ENCODE measurements at regions not wholly inside any gene's neighbourhood (a gene's known extent, or its start where the extent isn't known, plus 50 kb on each side); places are given as distances from the start of the nearest gene placed in this dataset.

GRCh38 chr21:23496729-23497128 lies 2110.6 kb downstream of the MRPL39 start:
- no peaks in the 10 kb centered on the region for H3K27me3 ChIP-seq (ENCODE audit: insufficient read depth in 3 of 3, low read length in 2 of 3)
- H3K4me3 ChIP-seq, result no peak overlapping the region
- ATAC-seq (no peak), DNase-seq (no peak)
- no peaks in the 10 kb centered on the region for H3K4me1 ChIP-seq
- H3K36me3 ChIP-seq (ENCODE audit: insufficient read depth in 1 of 2, low read depth in 1 of 2), result no peaks in the 10 kb centered on the region
- no peak for TF ChIP-seq CTCF (IDR thresholded peaks at IDR 0.05)
- no peaks in the 10 kb centered on the region for H3K9me3 ChIP-seq
- WGBS, 3 donors, result 72 to 83% (median 72%) methylated on average over 1 of the region's 1 CpG
- no peak overlapping the region for H3K27ac ChIP-seq
- intact Hi-C loops (cut with DNase I), result no loop called here

- TF ChIP-seq CTCF (IDR thresholded peaks at IDR 0.05), result no peak
- intact Hi-C loops (cut with DNase I), result no loop called here
- no peak for ATAC-seq
- 79 to 93% (median 89%) methylated on average over 2 of the region's 2 CpGs for WGBS, 3 donors
- H3K4me1 ChIP-seq, result no peaks in the 10 kb centered on the region
- H3K27me3 ChIP-seq (ENCODE audit: insufficient read depth in 3 of 3, low read length in 2 of 3), result no peaks in the 10 kb centered on the region
- no peak overlapping the region for H3K4me3 ChIP-seq
- H3K9me3 ChIP-seq, result no peaks in the 10 kb centered on the region
- H3K36me3 ChIP-seq (ENCODE audit: insufficient read depth in 1 of 2, low read depth in 1 of 2), result no peaks in the 10 kb centered on the region
- no peak for DNase-seq
- H3K27ac ChIP-seq, result no peak overlapping the region
These were observed 2119.0 kb downstream of the MRPL39 start for GRCh38 chr21:23488245-23488644.

GRCh38 chr21:23480591-23481270 lies 2126.6 kb downstream of the MRPL39 start:
- intact Hi-C loops (cut with DNase I), result no loop called here
- no peak for TF ChIP-seq CTCF (IDR thresholded peaks at IDR 0.05)
- Histone ChIP-seq H3K27me3 (ENCODE audit: insufficient read depth in 3 of 3, low read length in 2 of 3) (no peaks in the 10 kb centered on the region), H3K36me3 (ENCODE audit: insufficient read depth in 1 of 2, low read depth in 1 of 2) (no peaks in the 10 kb centered on the region), H3K4me3 (no peak overlapping the region), H3K27ac (no peak overlapping the region), H3K4me1 (no peaks in the 10 kb centered on the region), H3K9me3 (no peaks in the 10 kb centered on the region)
- DNase-seq, result no peak
- ATAC-seq, result no peak
- WGBS, 3 donors, result 90 to 95% (median 94%) methylated on average over 1 of the region's 1 CpG

GRCh38 chr21:23478381-23478780 lies 2128.9 kb downstream of the MRPL39 start:
- H3K9me3 ChIP-seq, result no peaks in the 10 kb centered on the region
- no peaks in the 10 kb centered on the region for H3K4me1 ChIP-seq
- DNase-seq (no peak), ATAC-seq (no peak)
- H3K36me3 ChIP-seq (ENCODE audit: insufficient read depth in 1 of 2, low read depth in 1 of 2), result no peaks in the 10 kb centered on the region
- no peak for TF ChIP-seq CTCF (IDR thresholded peaks at IDR 0.05)
- intact Hi-C loops (cut with DNase I), result no loop called here
- no peak overlapping the region for H3K4me3 ChIP-seq
- H3K27ac ChIP-seq, result no peak overlapping the region
- no peaks in the 10 kb centered on the region for H3K27me3 ChIP-seq (ENCODE audit: insufficient read depth in 3 of 3, low read length in 2 of 3)

Measured in psoas muscle (tissue), 7 donors.